ENCODE measurements at regions not wholly inside any gene's neighbourhood (a gene's known extent, or its start where the extent isn't known, plus 50 kb on each side); places are given as distances from the start of the nearest gene placed in this dataset.

DNA sequence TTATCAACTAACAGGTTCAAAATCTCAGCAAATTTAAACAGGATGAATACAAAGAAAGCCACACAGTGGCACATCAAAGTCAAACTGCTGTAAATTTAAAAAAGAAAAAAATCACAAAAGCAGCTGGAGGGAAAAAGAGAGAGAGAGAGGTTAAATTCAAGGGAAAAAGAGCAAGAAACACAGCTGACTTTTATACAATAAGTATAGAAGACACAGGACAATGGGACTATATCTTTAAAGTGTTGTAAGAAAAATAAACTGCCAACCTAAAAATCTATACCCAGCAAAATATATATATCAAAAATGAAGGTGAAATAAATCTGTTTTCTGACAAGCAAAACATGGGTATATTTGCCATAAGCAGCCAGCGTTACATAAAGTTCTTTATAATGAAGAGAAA, 261.5 kb downstream of the TLE1 start:
- in situ Hi-C loops (cut with MboI), result no loop called here
- H3K36me3 ChIP-seq (ENCODE audit: control insufficient read depth, insufficient read depth, low read length), result no peaks in the 10 kb centered on the region
- H2AFZ ChIP-seq (ENCODE audit: low read depth, low read length), result no peak overlapping the region
- no TSS peak for BruUV-seq (replicated peaks)
- no peaks in the 10 kb centered on the region for H3K27me3 ChIP-seq (ENCODE audit: control insufficient read depth in 2 of 2, insufficient read depth in 2 of 2, low read length in 2 of 2)
- TF ChIP-seq NBN (IDR thresholded peaks at IDR 0.05; ENCODE audit: low read depth) (no peak), HEY1 (CRISPR knock-in tag; IDR thresholded peaks at IDR 0.05; ENCODE audit: borderline replicate concordance) (no peak), STAT5B (CRISPR knock-in tag; IDR thresholded peaks at IDR 0.05) (no peak), CCNT2 (IDR thresholded peaks at IDR 0.05; ENCODE audit: borderline replicate concordance, extremely low read depth, insufficient read length, low read depth, low read length) (no peak), ZBED1 (IDR thresholded peaks at IDR 0.05) (no peak), TCFL5 (CRISPR knock-in tag; conservative IDR thresholded peaks at IDR 0.05) (no peak), MAFK (IDR thresholded peaks at IDR 0.05; ENCODE audit: low read length) (no peak), FOXP1 (CRISPR knock-in tag; IDR thresholded peaks at IDR 0.05) (no peak), CBX5 (IDR thresholded peaks at IDR 0.05; ENCODE audit: borderline replicate concordance, low read depth) (no peak), ZNF316 (IDR thresholded peaks at IDR 0.05) (no peak), SMARCC2 (IDR thresholded peaks at IDR 0.05; ENCODE audit: low read depth) (no peak), NFE2 (IDR thresholded peaks at IDR 0.05; ENCODE audit: low read depth) (no peak), SMC3 (conservative IDR thresholded peaks at IDR 0.05; ENCODE audit: insufficient read depth, low read depth, low read length) (no peak), RBM17 (IDR thresholded peaks at IDR 0.05; ENCODE audit: borderline replicate concordance, low read depth, low read length) (no peak), SMARCA5 (IDR thresholded peaks at IDR 0.05) (no peak)
- TF ChIP-seq, protein P1, sequence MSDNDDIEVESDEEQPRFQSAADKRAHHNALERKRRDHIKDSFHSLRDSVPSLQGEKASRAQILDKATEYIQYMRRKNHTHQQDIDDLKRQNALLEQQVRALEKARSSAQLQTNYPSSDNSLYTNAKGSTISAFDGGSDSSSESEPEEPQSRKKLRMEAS (CRISPR knock-in tag; IDR thresholded peaks at IDR 0.05), result no peak
- no peaks in the 10 kb centered on the region for H3K4me1 ChIP-seq (replicated peaks in 1 of 2; ENCODE audit: control insufficient read depth in 2 of 2, insufficient read depth in 2 of 2, low read length in 2 of 2)
- no peak for FAIRE-seq
- intact Hi-C loops (cut with micrococcal nuclease), result no loop called here
- ChIA-PET POLR2A (no interaction called here), CTCF (ENCODE audit: low intra/inter-chr PET ratio) (no interaction called here)
- H3K27ac ChIP-seq (ENCODE audit: extremely low read depth, low read depth, low read length), result no peak overlapping the region
- no peaks in the 10 kb centered on the region for H3K79me2 ChIP-seq (ENCODE audit: control insufficient read depth, insufficient read depth, low read length)
- no peak overlapping the region for H3K4me3 ChIP-seq
- no peaks in the 10 kb centered on the region for H3K9me1 ChIP-seq (ENCODE audit: control insufficient read depth, insufficient read depth, low read length)
- H3K9ac ChIP-seq (ENCODE audit: insufficient read depth in 1 of 2, low read depth in 2 of 2, low read length in 2 of 2), result no peak overlapping the region
- H4K20me1 ChIP-seq (replicated peaks; ENCODE audit: control insufficient read depth, insufficient read depth, low read length), result no peaks in the 10 kb centered on the region
- DNase-seq (ENCODE audit: extremely low read depth in 1 of 4, low spot score in 3 of 4), result no peak
- H3K4me2 ChIP-seq (ENCODE audit: insufficient read depth, low read length), result no peak overlapping the region
- no peaks in the 10 kb centered on the region for H3K9me3 ChIP-seq (replicated peaks; ENCODE audit: control insufficient read depth, insufficient read depth, low read depth, low read length)
- ATAC-seq, result no peak
- WGBS (ENCODE audit: insufficient coverage, low coverage, missing lambda C conversion rate), result 0% methylated on average over 1 of the region's 1 CpG
